Skeletal muscle satellite cell (primary cell): ENCODE measurements at regions not wholly inside any gene's neighbourhood (a gene's known extent, or its start where the extent isn't known, plus 50 kb on each side); places are given as distances from the start of the nearest gene placed in this dataset.

ENCODE experiments used
- H3K27me3 ChIP-seq: 2 replicates; pipeline ENCODE4 v1.7.0; 2013; ENCODE audit warnings: low read length; ENCODE audit not compliant: control insufficient read depth, insufficient read depth
- H3K36me3 ChIP-seq: 2 replicates; pipeline ENCODE4 v1.7.0; 2013; ENCODE audit warnings: mild to moderate bottlenecking, control low read depth, low read length; ENCODE audit not compliant: insufficient read depth
- H3K4me1 ChIP-seq: 2 replicates; pipeline ENCODE4 v1.7.0; 2013; ENCODE audit warnings: low read length; ENCODE audit not compliant: control insufficient read depth, insufficient read depth
- H3K4me2 ChIP-seq: 2 replicates; pipeline ENCODE4 v1.7.0; 2013; ENCODE audit warnings: mild to moderate bottlenecking, low read length
- H3K4me3 ChIP-seq: 2 replicates; pipeline ENCODE4 v1.7.0; 2013; ENCODE audit warnings: low read length
- H3K9ac ChIP-seq: 2 replicates; pipeline ENCODE4 v1.7.0; 2013; ENCODE audit warnings: mild to moderate bottlenecking, low read depth, low read length, moderate library complexity
- H3K9me3 ChIP-seq: replicated peaks from 2 replicates; pipeline ENCODE4 v1.7.0; 2013; ENCODE audit warnings: mild to moderate bottlenecking, control low read depth, low read length

- no peaks in the 10 kb centered on the region for H3K4me1 ChIP-seq
- no peak overlapping the region for H3K9ac ChIP-seq
- no peak overlapping the region for H3K4me2 ChIP-seq
- no peak overlapping the region for H3K4me3 ChIP-seq
- H3K36me3 ChIP-seq = no peaks in the 10 kb centered on the region
- no peaks in the 10 kb centered on the region for H3K27me3 ChIP-seq
- no peaks in the 10 kb centered on the region for H3K9me3 ChIP-seq
Measured at GRCh38 chr2:2998971-2999370, 378.6 kb downstream of the EIPR1 start.

- Histone ChIP-seq H3K9ac (no peak overlapping the region), H3K27me3 (no peaks in the 10 kb centered on the region), H3K9me3 (no peaks in the 10 kb centered on the region), H3K4me3 (no peak overlapping the region), H3K4me2 (no peak overlapping the region), H3K36me3 (no peaks in the 10 kb centered on the region), H3K4me1 (no peaks in the 10 kb centered on the region)
Measured at GRCh38 chr2:2993172-2993692, 384.4 kb downstream of the EIPR1 start.

GRCh38 chr2:2992634-2993033, 385.0 kb downstream of the EIPR1 start:
- Histone ChIP-seq H3K27me3 (no peaks in the 10 kb centered on the region), H3K9me3 (no peaks in the 10 kb centered on the region), H3K36me3 (no peaks in the 10 kb centered on the region), H3K9ac (no peak overlapping the region), H3K4me1 (no peaks in the 10 kb centered on the region), H3K4me2 (no peak overlapping the region), H3K4me3 (no peak overlapping the region)

DNA sequence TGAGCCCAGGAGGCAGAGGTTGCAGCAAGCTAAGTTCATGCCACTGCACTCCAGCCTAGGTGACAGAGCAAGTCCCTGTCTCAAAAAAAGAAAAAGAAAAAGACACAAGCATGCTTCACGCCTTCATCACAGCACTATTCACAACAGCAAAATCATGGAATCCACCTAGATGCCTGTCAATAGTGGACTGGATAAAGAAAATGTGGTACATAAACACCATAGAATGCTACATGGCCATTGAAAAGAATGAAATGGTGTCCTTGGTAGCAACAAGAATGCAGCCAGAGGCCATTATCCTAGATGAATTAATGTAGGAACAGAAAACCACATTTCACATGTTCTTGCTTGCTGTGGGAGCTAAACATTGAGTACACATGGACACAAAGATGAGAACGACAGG, 392.6 kb downstream of the EIPR1 start:
- no peaks in the 10 kb centered on the region for H3K27me3 ChIP-seq

DNA sequence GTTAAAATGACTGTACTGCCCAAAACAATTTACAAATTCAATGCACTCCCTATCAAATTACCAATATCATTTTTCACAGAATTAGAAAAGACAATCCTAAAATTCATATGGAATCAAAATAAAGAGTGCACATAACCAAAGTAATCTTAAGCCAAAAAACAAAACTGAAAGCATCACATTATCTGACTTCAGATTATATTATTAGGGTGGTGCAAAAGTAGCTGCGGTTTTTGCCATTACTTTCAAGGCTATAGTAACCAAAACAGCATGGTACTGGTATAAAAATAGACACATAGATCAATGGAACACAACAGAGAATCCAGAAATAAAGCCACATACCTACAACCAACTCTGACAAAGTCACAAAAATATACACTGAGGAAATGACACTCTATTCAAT, 396.6 kb downstream of the EIPR1 start:
- no peak overlapping the region for H3K4me2 ChIP-seq
- H3K4me1 ChIP-seq = no peaks in the 10 kb centered on the region

More for the DNA sequence above, 392.6 kb downstream of the EIPR1 start:
- Histone ChIP-seq H3K9ac (no peak overlapping the region), H3K4me3 (no peak overlapping the region), H3K4me2 (no peak overlapping the region), H3K9me3 (no peaks in the 10 kb centered on the region), H3K36me3 (no peaks in the 10 kb centered on the region), H3K4me1 (no peaks in the 10 kb centered on the region)

DNA sequence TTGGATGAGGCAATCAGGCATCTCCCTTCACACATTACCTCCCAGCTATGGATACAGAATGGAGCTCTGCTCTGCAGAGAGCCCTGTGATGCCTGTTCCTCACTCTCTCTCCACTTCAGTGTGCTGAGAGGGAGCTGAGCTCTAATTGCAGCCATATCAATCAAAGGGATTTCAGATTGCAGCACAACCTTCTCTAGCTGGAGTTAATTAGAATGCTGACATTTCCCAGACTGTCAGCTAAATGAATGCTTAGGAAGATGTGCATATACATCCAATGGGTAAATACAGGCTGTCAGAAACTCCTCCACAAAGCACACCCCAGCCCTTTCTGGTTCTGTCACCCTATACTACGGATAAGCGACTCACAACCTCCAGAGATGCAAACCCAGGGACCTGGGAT, 402.6 kb downstream of the EIPR1 start:
- no peak overlapping the region for H3K9ac ChIP-seq

More for the DNA sequence above, 396.6 kb downstream of the EIPR1 start:
- Histone ChIP-seq H3K9ac (no peak overlapping the region), H3K36me3 (no peaks in the 10 kb centered on the region), H3K4me3 (no peak overlapping the region), H3K27me3 (no peaks in the 10 kb centered on the region), H3K9me3 (no peaks in the 10 kb centered on the region)

DNA sequence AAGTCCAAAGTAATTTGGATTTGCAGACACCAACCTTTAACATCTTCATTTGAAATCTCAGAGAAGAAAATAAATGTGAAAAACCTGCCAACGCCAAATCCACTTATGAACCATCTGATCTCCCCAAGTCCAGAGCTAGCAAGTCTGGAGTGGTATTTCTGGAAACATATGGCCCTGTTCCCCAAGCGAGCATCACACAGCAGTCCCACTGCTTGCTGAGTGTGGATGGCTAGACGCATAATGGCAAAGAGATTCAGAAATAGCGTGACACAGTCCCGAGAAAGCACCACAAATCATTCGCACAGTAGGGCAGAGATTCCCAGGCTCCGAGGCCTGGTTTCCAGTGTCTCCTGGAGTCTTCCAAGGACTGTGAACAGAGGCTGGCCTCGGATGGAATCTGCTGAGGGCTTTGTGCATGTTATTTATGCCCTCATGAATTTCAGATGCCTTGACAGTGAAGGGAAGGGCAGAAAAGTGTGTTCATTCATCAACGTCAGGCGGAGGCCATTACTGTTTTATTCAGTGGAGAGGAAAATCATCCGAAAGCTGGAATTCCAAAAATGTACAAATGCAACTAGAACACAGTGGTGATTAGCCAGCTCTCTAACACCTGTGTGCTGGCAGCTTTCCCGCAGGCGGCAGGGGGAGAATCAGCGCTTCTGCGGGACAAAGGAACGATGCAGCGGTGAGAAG, 417.0 kb downstream of the EIPR1 start:
- Histone ChIP-seq H3K4me3 (no peak overlapping the region), H3K27me3 (no peaks in the 10 kb centered on the region), H3K36me3 (no peaks in the 10 kb centered on the region), H3K9ac (no peak overlapping the region), H3K4me2 (no peak overlapping the region), H3K9me3 (peaks cover 7% of the 10 kb centered on the region), H3K4me1 (no peaks in the 10 kb centered on the region)

More for the DNA sequence above, 402.6 kb downstream of the EIPR1 start:
- Histone ChIP-seq H3K4me2 (no peak overlapping the region), H3K36me3 (no peaks in the 10 kb centered on the region), H3K4me1 (no peaks in the 10 kb centered on the region), H3K4me3 (no peak overlapping the region), H3K9me3 (no peaks in the 10 kb centered on the region), H3K27me3 (no peaks in the 10 kb centered on the region)

GRCh38 chr2:2950403-2950952, 427.1 kb downstream of the EIPR1 start:
- no peaks in the 10 kb centered on the region for H3K36me3 ChIP-seq
- no peak overlapping the region for H3K9ac ChIP-seq
- no peak overlapping the region for H3K4me2 ChIP-seq
- H3K4me1 ChIP-seq = no peaks in the 10 kb centered on the region
- peaks cover 28% of the 10 kb centered on the region for H3K9me3 ChIP-seq
- no peak overlapping the region for H3K4me3 ChIP-seq
- H3K27me3 ChIP-seq = no peaks in the 10 kb centered on the region

DNA sequence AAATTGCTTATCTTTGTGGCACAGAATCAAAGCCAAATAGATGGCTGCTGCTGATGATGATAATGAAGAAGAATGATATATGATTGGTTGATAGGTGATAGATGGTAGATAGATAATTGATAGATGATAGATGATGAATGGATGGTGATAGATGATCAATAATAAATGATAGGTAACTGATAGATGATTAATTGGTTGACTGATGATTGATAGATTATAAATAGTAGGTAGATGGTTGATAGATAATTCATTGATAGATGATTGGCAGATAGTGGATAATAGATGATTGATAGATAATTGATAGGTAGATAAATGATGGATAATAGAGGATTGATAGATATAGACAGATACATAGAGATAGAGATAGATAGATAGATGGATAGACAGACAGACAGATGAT, 430.2 kb downstream of the EIPR1 start:
- H3K27me3 ChIP-seq = no peaks in the 10 kb centered on the region
- H3K9ac ChIP-seq = no peak overlapping the region
- no peaks in the 10 kb centered on the region for H3K4me1 ChIP-seq
- no peaks in the 10 kb centered on the region for H3K36me3 ChIP-seq
- H3K4me3 ChIP-seq = no peak overlapping the region
- H3K4me2 ChIP-seq = no peak overlapping the region
- H3K9me3 ChIP-seq = peaks cover 26% of the 10 kb centered on the region

- Histone ChIP-seq H3K27me3 (no peaks in the 10 kb centered on the region), H3K9me3 (peaks cover 6% of the 10 kb centered on the region), H3K9ac (no peak overlapping the region), H3K4me3 (no peak overlapping the region), H3K4me2 (no peak overlapping the region), H3K4me1 (no peaks in the 10 kb centered on the region), H3K36me3 (no peaks in the 10 kb centered on the region)
Measured at GRCh38 chr2:2942906-2943305, 434.7 kb downstream of the EIPR1 start.

- Histone ChIP-seq H3K9me3 (peaks cover 6% of the 10 kb centered on the region), H3K4me3 (no peak overlapping the region), H3K27me3 (no peaks in the 10 kb centered on the region), H3K4me1 (no peaks in the 10 kb centered on the region), H3K36me3 (no peaks in the 10 kb centered on the region), H3K9ac (no peak overlapping the region), H3K4me2 (no peak overlapping the region)
Measured at GRCh38 chr2:2942225-2942624, 435.4 kb downstream of the EIPR1 start.

GRCh38 chr2:2941205-2941604, 436.4 kb downstream of the EIPR1 start:
- Histone ChIP-seq H3K9ac (no peak overlapping the region), H3K9me3 (no peaks in the 10 kb centered on the region), H3K27me3 (no peaks in the 10 kb centered on the region), H3K4me1 (no peaks in the 10 kb centered on the region), H3K4me3 (no peak overlapping the region), H3K36me3 (no peaks in the 10 kb centered on the region), H3K4me2 (no peak overlapping the region)
